NCI-H146 (cell line): ENCODE measurements at regions not wholly inside any gene's neighbourhood (a gene's known extent, or its start where the extent isn't known, plus 50 kb on each side); places are given as distances from the start of the nearest gene placed in this dataset.
"Not testable (repeated sequence)": the region's sequence is repeated elsewhere in the genome, so short reads cannot be mapped to it uniquely, and the experiment has no call there.

ENCODE experiments used
- DNase-seq: peaks from one replicate; lab custom pipeline; 2025; lab: John Stamatoyannopoulos, UW

- DNase-seq, result no peak
Measured at GRCh38 chr5:166074582-166075481, 2216.6 kb upstream of the WWC1 start.

- no peak for DNase-seq
Measured at GRCh38 chr5:166083183-166083959, 2208.1 kb upstream of the WWC1 start.

GRCh38 chr5:166086568-166086967 is 2204.9 kb upstream of the WWC1 start:
- DNase-seq, result no peak

GRCh38 chr5:166088389-166089039 is 2202.9 kb upstream of the WWC1 start:
- DNase-seq, result no peak

GRCh38 chr5:166091931-166092330 is 2199.5 kb upstream of the WWC1 start:
- no peak for DNase-seq

GRCh38 chr5:166093312-166093711 is 2198.1 kb upstream of the WWC1 start:
- DNase-seq, result no peak

DNA sequence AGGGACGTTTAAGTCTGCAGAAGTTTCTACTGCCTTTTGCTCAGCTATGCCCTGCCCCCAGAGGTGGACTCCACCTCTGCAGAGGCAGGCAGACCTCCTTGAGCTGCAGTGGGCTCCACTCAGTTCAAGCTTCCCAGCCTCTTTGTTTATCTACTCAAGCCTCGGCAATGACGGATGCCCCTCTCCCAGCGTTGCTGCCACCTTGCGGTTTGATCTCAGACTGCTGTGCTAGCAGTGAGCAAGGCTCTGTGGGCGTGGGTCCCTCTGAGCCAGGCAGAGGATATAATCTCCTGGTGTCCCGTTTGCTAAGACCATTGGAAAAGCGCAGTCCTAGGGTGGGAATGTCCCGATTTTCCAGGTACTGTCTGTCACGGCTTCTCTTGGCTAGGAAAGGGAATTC is 2188.5 kb upstream of the WWC1 start:
- DNase-seq, result no peak

DNA sequence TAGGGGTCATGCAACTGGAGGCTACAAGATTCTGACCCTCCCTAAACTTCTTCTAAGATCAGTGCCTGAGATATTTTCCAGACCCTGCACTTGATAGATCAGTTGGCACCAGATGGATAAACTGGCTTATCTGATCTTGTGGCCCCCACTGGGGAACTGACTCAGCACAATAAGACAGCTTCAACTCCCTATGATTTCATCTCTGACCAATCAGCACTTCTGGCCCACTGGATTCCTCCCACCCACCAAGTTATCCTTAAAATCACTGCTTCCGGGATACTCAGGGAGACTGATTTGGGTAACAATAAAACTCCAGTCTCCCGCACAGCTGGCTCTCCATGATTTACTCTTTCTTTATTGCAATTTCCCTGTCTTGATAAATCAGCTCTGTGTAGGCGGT is 2180.4 kb upstream of the WWC1 start:
- DNase-seq, result no peak

DNA sequence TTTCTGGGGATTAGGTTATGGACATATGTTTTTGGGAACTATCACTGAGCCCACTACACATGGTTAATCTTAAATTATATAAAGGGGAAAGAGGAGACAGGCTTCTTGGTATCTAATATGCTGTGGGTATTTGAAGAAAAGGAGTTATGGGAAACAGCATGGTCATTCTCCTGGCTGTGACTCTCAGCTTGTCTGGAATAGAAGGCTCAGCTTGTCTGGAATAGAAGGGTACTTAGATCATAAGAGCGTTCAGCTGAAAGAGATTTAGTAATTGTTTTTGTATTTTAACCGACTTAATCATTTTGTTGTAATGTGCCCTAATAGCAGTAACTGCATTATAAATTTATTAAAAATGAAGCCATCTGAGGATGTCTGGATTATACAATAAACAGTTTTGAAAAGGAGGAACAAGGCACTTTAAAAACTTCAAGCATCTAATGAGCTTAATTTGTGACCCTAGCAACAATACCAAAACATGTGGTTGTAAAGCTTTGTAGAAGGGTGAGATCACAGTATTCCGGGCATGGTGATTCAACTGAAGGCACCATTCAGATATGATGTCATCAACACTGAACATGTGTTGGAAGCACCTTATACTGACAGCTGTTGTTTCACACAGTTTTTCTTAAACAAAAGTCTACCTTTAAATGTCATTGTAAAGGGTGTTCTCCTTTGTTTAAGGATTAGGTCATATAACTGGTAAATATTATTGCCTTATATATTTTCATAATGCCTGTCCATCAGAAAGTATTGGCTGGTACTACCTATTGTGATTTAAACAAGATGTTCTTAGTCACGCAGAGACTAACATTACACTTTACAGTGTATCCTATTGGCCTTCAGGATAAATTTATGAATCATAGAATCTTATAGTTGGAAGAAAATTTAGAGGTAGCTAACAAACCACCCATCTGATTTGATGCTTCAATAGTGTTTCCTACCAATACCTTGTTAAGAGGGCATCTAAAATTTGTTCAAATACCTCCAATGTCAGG is 2174.1 kb upstream of the WWC1 start:
- DNase-seq, result no peak

- no peak for DNase-seq
Measured at GRCh38 chr5:166119506-166119905, 2171.9 kb upstream of the WWC1 start.

- no peak for DNase-seq
Measured at GRCh38 chr5:166123717-166124116, 2167.7 kb upstream of the WWC1 start.

GRCh38 chr5:166127766-166128570 is 2163.5 kb upstream of the WWC1 start:
- DNase-seq, result no peak

- not testable (repeated sequence) for DNase-seq
Measured at GRCh38 chr5:166145107-166145506, 2146.3 kb upstream of the WWC1 start.

DNA sequence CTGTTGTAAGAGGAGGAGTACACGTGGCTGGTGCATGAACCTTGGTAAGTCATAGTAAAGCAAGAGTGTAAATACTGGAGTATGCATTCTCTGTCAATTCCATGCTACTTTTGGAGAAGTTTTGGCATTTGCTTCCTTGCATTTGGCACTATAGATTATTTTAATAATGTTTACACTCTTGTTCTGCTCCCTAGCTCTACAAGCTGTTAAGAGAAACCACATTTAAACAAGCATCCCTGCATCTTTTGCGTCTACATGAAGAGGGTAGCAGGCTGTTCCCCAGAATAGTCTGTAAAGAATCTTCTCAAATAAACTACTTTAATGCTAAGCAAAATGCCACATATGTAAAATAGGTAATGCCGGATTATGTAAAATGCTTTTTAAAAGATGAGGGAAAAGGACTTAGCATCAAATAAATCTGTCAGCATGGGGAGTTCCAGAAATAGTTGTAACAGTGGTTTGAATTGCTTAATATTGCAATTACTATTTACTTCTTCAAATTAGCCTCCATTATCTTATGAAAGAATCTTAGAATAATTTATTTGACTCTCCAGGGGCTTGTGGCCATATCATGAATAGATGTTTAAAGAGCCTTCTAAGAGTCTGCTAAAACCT is 2127.3 kb upstream of the WWC1 start:
- no peak for DNase-seq

DNA sequence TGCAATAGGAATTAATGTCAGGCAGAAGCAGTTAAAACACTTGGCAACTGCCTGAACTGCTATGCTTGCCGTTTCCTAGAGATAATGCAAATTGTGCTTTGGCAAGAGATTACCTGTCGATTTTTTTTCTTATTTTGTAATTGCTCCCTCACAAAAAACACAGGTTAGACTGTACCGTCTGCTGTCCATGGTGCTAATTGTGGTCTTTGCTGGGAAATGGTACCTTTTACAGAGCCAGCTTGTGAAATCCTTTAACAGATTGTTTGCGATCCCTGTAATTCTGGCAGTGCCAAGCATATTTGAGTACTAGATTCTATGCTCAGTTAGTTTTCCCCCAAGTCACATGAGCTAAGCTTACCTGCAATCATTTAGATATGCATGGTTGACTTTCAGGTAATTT is 2125.8 kb upstream of the WWC1 start:
- DNase-seq, result no peak

GRCh38 chr5:166166071-166166470 is 2125.4 kb upstream of the WWC1 start:
- DNase-seq, result peak; percentile 0

DNA sequence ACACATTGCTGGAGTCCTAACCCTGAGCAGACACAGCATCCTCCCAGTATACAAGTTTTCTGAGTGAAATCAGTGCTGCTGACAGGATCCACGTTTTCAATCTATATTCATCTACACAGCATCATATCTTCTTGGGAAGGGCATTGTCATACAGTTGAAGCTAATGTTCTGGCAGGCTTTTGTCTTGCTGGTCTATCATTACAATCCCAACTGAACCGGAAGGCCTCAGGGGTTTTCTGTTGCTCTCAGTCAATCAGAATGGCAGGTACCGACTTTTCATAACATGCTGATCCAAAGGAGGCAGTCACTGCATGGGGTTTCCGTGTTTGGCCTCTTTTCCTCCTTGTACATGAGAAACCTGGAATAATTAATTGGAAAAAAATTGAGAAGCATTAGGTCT is 2118.8 kb upstream of the WWC1 start:
- DNase-seq, result no peak

DNA sequence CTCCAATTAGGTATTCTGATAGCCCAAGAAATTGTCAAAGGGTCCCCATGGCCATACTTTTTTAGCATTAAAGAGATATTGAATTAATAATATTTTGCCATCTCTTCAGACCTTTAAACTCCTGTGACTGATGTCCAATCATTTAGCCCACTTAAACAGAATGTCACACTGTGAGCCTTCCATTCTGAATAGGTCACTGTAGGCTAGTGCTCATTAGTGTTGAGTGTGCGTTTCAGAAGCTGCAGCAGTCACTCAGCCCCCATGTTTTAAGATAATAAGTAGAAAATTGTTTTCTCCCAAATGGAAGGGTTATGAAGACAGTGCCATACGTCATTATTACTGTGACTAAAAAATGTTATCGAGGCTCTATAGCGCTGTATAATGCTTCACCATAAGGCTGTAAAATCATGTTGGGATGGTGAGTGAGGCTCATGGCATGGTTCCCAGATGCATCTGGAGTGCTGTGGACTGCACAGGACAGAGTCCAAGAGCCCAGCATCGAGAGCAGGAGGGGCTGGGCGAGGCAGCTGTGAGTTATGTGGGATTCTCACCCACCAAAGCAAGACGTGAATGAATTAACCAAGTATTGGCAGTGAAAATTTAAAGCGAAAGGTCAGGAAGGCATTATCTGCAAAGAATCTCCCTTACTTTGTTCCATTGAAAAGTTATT is 2112.9 kb upstream of the WWC1 start:
- no peak for DNase-seq

- no peak for DNase-seq
Measured at GRCh38 chr5:166185185-166185584, 2106.3 kb upstream of the WWC1 start.
